ENCODE measurements at regions not wholly inside any gene's neighbourhood (a gene's known extent, or its start where the extent isn't known, plus 50 kb on each side); places are given as distances from the start of the nearest gene placed in this dataset.

DNA sequence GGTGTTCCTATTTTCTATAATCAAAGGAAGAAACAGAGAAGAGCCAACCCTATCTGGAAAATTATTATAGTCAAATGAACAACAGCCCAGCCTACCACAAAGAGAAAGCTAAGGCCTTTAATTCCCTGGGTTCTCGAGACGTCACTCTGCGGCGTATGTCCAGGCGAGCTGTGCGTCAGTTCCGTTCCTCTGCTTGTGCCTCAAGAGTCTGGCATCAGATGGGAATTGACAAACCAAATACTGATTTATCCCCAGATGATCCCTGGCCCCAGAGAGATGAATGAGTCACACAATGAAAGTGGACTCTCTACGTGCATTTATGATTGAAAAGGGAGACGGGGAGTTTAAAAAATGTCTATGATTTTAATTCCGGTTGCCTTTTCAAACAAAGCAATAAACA is 151.6 kb upstream of the PDE10A start:
- no peak for DNase-seq

DNA sequence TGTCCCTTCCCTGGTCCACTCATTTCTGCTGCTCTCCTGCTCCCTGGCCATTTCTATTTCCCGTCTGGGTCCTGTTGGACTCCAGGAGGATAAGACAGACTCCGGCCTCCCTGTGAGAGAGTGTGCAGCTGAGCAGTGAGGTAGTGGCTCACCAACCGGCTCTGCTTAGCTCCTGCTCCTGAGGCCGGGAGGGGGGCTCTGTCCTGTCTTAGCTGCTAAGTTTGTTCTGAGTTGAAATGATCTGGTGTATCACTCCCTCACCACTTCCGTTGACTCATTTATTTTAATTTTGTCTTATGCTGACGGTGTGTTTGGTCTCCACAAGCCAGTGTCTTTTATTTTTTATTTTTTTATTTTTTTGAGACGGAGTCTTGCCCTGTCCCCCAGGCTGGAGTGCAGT is 148.5 kb upstream of the PDE10A start:
- DNase-seq = no peak

DNA sequence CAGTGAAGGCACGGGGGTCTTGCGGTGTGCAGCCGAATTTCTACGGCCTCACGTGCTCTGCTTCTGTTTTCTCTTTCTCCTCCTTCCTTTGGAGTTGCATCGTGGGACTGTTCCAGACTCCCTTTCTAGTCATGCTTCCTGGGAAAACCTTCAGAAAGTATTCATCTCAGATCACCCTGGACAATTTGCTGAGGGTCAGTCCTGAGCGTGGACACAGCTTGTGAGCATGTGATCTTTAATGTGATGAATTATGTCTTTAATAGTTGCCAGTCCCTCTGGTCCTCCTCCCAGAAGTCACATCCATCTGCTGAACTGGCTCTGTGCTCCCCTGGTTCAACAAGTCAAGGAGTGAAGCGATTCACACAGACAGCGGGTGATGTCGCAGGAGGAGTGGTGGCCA is 145.0 kb upstream of the PDE10A start:
- no peak for DNase-seq

- no peak for DNase-seq
These were observed 144.4 kb upstream of the PDE10A start for GRCh38 chr6:165807249-165807960.

GRCh38 chr6:165806126-165806810 is 143.2 kb upstream of the PDE10A start:
- no peak for DNase-seq

GRCh38 chr6:165805636-165806035 is 142.6 kb upstream of the PDE10A start:
- DNase-seq = no peak

- no peak for DNase-seq
These were observed 142.1 kb upstream of the PDE10A start for GRCh38 chr6:165805067-165805555.

GRCh38 chr6:165804331-165805066 is 141.5 kb upstream of the PDE10A start:
- DNase-seq = no peak

DNA sequence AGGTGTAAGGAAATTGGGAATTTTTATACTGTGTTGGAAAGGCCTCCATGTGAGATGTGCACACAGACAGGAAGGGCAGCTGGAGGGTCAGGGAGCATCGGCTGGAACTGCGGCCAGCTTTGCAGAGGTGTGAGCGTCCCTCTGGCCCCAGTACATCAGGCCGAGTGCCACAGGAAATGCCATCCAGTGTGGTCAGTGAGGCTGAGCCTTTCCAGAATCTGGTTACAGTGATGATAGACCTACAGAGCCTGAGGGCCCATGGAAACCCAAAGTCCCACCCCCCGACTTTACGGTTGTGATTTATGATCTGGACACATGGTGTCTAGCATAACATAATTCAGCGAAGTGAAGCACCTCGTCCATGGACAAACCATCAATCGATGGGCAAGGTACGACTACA is 137.3 kb upstream of the PDE10A start:
- DNase-seq = no peak

DNA sequence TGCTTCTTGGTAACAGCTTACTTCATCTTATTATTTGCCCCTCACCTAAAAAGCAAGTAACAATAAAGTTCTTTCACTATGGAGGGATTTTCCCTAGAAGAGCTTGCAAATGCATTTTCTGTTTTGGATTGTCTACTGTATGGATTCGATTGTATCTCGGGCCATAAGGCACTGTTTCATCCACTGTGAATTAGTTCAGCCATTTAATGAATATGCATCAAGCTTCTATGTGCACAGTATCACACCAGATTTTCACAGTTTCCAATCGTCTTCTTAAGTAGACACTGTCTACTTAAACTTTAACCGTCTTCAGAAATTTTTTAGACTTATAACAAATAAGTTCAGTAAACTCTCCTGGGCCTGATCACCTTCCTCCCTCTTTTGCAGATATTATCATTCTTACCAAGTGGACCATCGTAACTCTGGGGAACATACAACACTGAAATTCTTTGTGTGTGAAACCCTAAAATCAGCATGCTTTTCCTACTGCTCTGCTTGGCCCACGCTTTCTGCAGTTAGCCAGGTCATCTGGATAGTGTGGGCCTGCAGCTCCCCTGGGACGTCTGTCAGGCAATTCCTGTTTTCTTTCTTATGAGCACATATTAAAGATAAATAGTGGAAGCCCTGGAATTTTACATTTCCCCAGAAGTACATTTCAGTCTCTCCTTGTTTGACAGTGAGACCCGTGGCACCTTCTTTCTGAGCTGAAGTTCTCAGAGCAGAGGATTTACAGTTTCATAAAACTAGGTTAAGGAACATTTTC is 136.5 kb upstream of the PDE10A start:
- DNase-seq = no peak

GRCh38 chr6:165798991-165799390 is 135.9 kb upstream of the PDE10A start:
- DNase-seq = no peak

GRCh38 chr6:165794179-165794601 is 131.1 kb upstream of the PDE10A start:
- no peak for DNase-seq

- no peak for DNase-seq
These were observed 130.3 kb upstream of the PDE10A start for GRCh38 chr6:165793287-165793825.

DNA sequence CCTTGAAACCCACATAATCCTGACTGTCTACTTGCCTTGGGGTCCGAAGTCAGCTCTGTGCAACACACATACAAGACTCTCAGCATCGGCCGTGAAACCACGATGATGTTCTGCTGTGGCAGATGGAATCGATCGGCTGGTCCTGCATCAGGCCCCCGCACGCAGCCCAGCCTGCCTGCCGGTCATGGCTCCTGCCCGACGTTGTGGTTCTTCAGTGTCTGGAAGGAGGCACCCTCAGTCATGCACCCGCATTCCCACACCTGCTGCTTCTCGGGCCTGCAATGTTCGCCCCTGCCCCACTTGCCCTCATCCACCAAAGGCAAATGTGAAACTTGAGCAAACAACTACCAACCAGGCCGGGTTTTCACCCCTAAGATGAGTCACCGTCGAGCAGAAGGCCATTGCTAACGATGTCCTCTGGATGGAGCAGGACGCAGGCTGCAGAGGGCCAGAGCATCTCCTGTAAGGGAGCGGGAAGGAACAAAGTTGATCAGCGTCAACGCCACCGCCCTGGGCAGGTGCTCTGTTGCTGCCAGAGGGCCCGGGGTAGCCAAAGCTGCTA is 128.9 kb upstream of the PDE10A start:
- DNase-seq = no peak

GRCh38 chr6:165791306-165791705 is 128.3 kb upstream of the PDE10A start:
- no peak for DNase-seq

DNA sequence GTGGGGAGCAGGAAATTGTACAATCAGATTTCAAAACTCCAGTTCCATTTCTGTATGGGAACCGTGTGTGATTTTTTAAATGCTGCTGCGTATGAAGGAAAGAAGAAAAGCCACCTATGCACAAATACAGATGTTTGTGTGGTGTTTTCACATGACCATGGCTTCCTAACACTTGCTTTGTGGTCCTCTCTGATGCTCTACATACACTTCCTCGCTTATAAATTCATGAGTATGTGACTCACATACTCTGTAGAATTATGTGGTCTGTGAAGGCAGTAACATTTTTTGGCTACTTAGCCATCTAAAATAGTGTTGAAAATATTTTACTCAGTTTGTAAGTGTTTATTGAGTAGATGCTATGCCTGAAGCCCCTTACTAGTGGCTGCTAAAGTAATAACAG is 119.8 kb upstream of the PDE10A start:
- no peak for DNase-seq

DNA sequence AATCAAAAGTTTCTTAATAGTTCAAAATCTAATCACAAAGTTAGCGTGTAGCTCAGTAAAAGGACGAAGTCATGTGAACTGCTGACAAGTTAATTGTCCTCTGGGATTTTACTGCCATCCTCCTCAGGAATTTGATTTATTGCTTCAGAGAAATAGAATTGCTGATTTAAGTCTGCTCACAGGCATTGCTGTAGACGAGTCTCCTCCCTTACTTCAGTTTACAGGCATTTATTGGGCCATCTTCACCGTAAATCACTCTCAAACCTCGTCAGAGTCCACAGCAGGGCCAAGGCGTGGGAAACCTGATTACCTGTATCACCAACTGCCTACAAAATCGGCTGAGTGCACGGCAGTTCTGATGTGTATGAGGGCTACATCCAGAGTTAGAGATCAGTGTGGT is 119.1 kb upstream of the PDE10A start:
- no peak for DNase-seq

DNA sequence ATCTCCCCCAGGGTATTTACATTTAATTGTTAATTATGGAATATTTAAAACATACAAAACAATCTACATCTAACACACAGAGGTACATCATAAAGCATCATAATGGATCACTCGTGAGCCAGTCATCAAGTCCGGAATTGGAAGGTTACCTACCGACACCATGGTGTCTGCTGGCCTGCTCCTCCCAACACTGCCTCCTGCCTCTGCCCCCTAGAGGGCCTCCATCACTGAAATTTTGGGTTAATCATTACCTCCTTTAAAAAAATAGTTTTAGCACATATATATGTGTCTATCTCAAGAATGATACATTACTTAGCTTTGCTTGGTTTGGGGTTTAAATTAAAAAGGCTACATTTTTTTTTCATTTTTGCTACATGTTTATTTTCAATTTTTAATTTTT is 114.6 kb upstream of the PDE10A start:
- no peak for DNase-seq

DNA sequence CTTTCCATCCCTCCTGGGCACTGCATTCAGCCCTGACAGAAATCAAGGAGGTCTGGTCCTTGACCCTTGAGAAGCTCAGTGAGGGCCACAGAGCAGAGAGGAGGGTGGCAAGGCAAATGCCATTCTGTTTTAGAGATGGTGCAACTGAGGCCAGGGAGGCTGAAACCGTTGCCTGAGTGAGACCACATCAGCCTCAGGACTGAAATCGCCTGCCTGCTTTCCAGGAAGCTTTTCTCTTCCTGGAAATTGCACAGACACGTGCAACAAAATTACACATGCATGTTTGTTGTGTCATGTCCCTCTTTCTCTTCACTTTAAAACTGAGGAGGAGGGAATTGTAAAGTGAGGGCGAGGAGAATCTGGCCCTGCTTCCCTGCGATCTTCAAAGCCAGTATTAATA is 113.7 kb upstream of the PDE10A start:
- DNase-seq = no peak

GRCh38 chr6:165775721-165776120 is 112.7 kb upstream of the PDE10A start:
- DNase-seq = no peak

GRCh38 chr6:165774903-165775601 is 112.0 kb upstream of the PDE10A start:
- no peak for DNase-seq
